ENCODE measurements at regions not wholly inside any gene's neighbourhood (a gene's known extent, or its start where the extent isn't known, plus 50 kb on each side); places are given as distances from the start of the nearest gene placed in this dataset.

DNA sequence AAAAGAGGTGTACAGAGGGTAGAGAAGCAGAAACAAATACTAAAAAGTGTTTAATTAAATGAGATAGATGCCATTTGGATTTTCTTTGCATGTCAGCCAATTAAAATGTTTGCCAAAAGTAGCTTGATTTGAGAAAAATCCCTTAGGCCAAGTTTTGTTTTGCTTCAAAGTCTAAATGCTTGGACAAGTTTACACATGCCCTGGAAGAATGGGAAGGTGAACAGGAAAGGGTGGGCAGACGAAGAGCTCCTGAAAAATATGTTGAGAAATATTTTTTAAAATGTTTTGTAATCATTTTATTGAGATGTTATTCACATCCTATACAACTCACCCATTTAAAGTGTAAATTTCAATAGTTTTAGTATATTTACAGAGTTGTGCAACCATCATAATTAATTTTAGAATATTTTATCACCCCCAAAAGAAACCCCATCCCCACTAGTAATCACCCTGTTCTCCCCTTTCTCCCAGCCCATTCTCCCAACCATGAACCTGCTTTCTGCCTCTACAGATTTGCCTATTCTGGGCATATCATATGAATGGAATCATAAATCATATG is 98.5 kb upstream of the ANK3 start:
- no peak overlapping the region for H3K4me3 ChIP-seq (ENCODE audit: low read depth, low read length)
- TF ChIP-seq, protein P1, sequence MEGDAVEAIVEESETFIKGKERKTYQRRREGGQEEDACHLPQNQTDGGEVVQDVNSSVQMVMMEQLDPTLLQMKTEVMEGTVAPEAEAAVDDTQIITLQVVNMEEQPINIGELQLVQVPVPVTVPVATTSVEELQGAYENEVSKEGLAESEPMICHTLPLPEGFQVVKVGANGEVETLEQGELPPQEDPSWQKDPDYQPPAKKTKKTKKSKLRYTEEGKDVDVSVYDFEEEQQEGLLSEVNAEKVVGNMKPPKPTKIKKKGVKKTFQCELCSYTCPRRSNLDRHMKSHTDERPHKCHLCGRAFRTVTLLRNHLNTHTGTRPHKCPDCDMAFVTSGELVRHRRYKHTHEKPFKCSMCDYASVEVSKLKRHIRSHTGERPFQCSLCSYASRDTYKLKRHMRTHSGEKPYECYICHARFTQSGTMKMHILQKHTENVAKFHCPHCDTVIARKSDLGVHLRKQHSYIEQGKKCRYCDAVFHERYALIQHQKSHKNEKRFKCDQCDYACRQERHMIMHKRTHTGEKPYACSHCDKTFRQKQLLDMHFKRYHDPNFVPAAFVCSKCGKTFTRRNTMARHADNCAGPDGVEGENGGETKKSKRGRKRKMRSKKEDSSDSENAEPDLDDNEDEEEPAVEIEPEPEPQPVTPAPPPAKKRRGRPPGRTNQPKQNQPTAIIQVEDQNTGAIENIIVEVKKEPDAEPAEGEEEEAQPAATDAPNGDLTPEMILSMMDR (IDR thresholded peaks at IDR 0.05; ENCODE audit: borderline replicate concordance, insufficient read depth, low read depth, low read length) = no peak

GRCh38 chr10:60487543-60487942 is 97.9 kb upstream of the ANK3 start:
- TF ChIP-seq, protein P1 (IDR thresholded peaks at IDR 0.05; ENCODE audit: borderline replicate concordance, insufficient read depth, low read depth, low read length) = no peak
- H3K4me3 ChIP-seq (ENCODE audit: low read depth, low read length) = no peak overlapping the region

DNA sequence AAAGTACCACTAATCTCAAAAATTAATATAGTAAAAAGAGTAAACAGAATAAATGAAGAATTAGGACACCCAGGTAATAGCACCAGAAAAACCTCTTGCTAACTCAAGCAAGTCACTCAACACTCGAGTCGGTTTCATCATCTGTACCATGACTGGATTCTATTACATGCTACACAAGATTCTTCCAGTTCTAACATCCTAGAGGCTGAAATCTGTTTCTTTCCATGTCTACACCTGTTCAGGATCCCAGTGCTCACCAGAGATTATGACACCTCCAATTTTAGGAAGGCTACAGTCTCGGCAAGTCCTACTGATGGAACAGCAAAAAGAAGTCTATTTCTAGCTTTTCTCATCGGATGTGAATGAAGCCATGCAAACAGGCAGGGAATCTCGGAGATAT is 95.3 kb upstream of the ANK3 start:
- H3K4me3 ChIP-seq (ENCODE audit: low read depth, low read length) = no peak overlapping the region
- TF ChIP-seq, protein P1 (IDR thresholded peaks at IDR 0.05; ENCODE audit: borderline replicate concordance, insufficient read depth, low read depth, low read length) = no peak

DNA sequence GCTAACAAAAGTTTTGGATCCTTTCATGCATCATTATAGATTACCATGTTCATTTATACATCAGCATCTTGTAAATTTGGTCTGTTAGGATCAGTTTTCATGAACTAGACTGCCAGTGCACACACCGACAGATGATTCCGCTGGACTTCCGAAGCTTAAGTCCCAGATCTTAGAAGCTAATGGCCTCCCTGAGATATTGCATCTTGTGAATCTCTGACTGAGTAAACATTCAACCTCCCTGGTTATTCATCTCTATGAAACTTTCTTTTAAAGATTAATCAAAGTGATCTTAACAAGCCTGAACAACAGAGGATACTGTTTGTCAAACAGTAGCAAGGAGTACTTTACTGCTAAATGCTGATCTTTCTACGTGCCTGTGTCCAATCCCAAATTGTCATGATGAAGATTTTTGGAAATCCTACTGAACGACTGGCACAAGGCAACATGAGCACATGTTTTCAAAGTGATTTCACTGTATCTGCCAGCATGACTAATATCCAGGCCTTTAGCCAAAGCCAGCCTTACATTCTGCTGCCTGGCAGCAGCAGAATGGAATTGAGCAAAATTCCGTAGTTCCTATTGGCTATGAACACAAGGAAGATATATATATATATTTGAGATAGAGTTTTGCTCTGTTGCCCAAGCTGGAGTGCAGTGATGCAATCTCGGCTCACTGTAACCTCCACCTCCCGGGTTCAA is 91.3 kb upstream of the ANK3 start:
- no peak overlapping the region for H3K4me3 ChIP-seq (ENCODE audit: low read depth, low read length)
- TF ChIP-seq, protein P1 (IDR thresholded peaks at IDR 0.05; ENCODE audit: borderline replicate concordance, insufficient read depth, low read depth, low read length) = no peak

GRCh38 chr10:60479305-60480020 is 89.8 kb upstream of the ANK3 start:
- TF ChIP-seq, protein P1 (IDR thresholded peaks at IDR 0.05; ENCODE audit: borderline replicate concordance, insufficient read depth, low read depth, low read length) = no peak
- no peak overlapping the region for H3K4me3 ChIP-seq (ENCODE audit: low read depth, low read length)

- TF ChIP-seq, protein P1 (IDR thresholded peaks at IDR 0.05; ENCODE audit: borderline replicate concordance, insufficient read depth, low read depth, low read length) = no peak
- H3K4me3 ChIP-seq (ENCODE audit: low read depth, low read length) = no peak overlapping the region
Observed at GRCh38 chr10:60476451-60476850, 86.8 kb upstream of the ANK3 start.

Data from GM12875 (cell line).